Skeletal muscle tissue (tissue), 3 donors: ENCODE measurements at regions not wholly inside any gene's neighbourhood (a gene's known extent, or its start where the extent isn't known, plus 50 kb on each side); places are given as distances from the start of the nearest gene placed in this dataset.

Experiments
- H3K27ac ChIP-seq: one replicate; pipeline ENCODE4 v1.7.0; 2013; ENCODE audit warnings: mild to moderate bottlenecking, low read depth, low read length, inconsistent platforms
- H3K27me3 ChIP-seq, 3 donors: one replicate each; pipeline ENCODE4 v1.7.0; 2013; ENCODE audit warnings: low read length in 3 of 3; ENCODE audit not compliant: control insufficient read depth in 3 of 3, insufficient read depth in 3 of 3
- H3K36me3 ChIP-seq, 3 donors: one replicate each; pipeline ENCODE4 v1.7.0; 2013; ENCODE audit warnings: low read length in 3 of 3; ENCODE audit not compliant: control insufficient read depth in 3 of 3, insufficient read depth in 3 of 3
- H3K4me1 ChIP-seq, 3 donors: one replicate each; pipeline ENCODE4 v1.7.0; 2013; ENCODE audit warnings: low read length in 3 of 3, mild to moderate bottlenecking in 3 of 3; ENCODE audit not compliant: control insufficient read depth in 3 of 3, insufficient read depth in 3 of 3
- H3K4me3 ChIP-seq, 3 donors: one replicate each; pipeline ENCODE4 v1.7.0; 2013; ENCODE audit warnings: low read length in 3 of 3
- H3K9ac ChIP-seq, 3 donors: one replicate each; pipeline ENCODE4 v1.7.0; 2013; ENCODE audit warnings: low read length in 3 of 3, mild to moderate bottlenecking in 3 of 3, moderate library complexity in 2 of 3, low read depth in 1 of 3
- H3K9me3 ChIP-seq, 3 donors: one replicate each; pipeline ENCODE4 v1.7.0; 2013; ENCODE audit warnings: low read length in 3 of 3; ENCODE audit not compliant: control insufficient read depth in 3 of 3
- donor health status: Osteomylitis.

DNA sequence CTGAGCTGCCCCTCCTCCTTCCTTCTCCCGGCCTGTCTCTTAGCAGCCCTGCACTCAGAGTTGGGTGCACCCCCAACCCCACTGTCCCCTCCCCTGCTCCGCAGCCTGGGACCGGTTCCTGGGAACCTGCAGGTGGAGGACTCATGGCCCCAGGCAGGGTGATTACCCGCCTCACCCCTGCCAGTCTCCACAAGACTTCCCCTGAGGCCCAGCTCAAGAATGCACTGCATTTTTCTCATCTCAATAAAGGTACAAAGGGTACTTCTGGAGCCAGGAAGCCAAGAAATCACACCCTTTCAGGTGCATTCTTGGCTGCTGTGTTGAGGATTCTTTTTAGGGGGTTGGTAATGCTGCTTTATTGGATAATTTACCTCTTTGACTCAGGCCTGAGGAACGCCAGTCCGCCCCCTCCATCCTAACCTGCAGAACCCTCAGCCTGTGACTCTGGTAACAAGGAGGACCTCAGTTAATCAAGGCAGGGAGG lies 126.3 kb upstream of the TMPRSS2 start:
- H3K4me3 ChIP-seq = no peak overlapping the region
- no peaks in the 10 kb centered on the region for H3K4me1 ChIP-seq
- no peaks in the 10 kb centered on the region for H3K36me3 ChIP-seq
- no peak overlapping the region for H3K27ac ChIP-seq
- no peak overlapping the region for H3K9ac ChIP-seq
- peaks cover 0 to 4% (median 2%) of the 10 kb centered on the region in 3 donors for H3K27me3 ChIP-seq
- no peaks in the 10 kb centered on the region for H3K9me3 ChIP-seq

DNA sequence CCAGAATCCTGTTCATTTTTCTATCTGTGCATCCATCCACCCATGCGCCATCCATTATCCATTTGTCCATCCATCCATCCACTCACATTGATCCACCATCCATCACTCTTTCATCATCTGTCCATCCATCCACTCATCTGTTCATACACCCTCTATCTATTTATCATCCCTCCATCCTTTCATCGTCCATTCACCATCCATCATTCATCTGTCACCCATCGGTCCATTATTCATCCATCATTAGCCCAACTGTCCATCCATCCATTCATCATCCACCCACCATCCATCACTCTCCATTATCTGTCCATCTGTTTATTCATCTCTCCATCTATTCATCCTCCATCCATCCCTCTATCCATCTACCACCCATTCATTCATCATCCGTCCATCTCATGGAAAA lies 125.7 kb upstream of the TMPRSS2 start:
- Histone ChIP-seq H3K4me1 (no peaks in the 10 kb centered on the region), H3K36me3 (no peaks in the 10 kb centered on the region), H3K27me3 (peaks cover 0 to 4% (median 2%) of the 10 kb centered on the region in 3 donors), H3K9ac (no peak overlapping the region), H3K9me3 (no peaks in the 10 kb centered on the region), H3K4me3 (no peak overlapping the region), H3K27ac (no peak overlapping the region)

DNA sequence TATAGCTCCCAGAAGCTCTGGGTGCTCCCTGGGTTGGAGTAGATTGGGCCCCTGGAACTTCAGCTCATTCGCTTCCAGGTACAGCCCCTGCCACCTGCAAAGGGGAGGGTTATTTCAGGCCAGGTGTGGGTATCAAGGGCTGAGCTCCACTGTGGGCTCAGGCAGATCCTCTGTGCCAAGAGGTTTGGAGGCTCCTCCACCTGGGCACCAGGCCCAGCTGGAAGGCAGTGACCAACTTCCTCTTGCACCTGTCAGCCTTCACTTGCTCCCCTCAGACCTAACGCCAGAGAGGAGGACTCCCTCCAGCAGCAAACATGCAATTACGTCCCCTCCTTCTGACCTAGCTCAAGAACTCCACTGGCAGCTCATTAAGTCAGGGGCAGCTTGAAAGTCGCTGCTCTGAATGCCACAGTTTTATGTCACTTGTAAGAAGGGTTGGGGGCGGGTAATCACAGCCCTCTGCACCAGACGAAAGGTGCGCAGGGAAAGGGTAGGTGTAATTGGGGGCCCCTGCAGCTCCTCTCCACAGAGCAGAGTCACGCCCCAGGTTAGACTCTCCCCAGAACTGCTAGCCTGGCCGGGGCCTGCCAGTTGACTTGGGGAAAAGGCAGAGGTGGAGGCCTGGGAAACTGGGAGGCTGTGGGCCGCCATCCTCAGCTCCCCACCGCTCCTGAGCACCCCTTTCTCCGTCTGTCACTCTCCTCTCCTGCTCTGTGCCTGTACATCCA lies 125.0 kb upstream of the TMPRSS2 start:
- Histone ChIP-seq H3K36me3 (no peaks in the 10 kb centered on the region), H3K9ac (no peak overlapping the region), H3K27ac (no peak overlapping the region), H3K4me3 (no peak overlapping the region), H3K9me3 (no peaks in the 10 kb centered on the region), H3K27me3 (peaks cover 0 to 4% (median 2%) of the 10 kb centered on the region in 3 donors), H3K4me1 (no peaks in the 10 kb centered on the region)

DNA sequence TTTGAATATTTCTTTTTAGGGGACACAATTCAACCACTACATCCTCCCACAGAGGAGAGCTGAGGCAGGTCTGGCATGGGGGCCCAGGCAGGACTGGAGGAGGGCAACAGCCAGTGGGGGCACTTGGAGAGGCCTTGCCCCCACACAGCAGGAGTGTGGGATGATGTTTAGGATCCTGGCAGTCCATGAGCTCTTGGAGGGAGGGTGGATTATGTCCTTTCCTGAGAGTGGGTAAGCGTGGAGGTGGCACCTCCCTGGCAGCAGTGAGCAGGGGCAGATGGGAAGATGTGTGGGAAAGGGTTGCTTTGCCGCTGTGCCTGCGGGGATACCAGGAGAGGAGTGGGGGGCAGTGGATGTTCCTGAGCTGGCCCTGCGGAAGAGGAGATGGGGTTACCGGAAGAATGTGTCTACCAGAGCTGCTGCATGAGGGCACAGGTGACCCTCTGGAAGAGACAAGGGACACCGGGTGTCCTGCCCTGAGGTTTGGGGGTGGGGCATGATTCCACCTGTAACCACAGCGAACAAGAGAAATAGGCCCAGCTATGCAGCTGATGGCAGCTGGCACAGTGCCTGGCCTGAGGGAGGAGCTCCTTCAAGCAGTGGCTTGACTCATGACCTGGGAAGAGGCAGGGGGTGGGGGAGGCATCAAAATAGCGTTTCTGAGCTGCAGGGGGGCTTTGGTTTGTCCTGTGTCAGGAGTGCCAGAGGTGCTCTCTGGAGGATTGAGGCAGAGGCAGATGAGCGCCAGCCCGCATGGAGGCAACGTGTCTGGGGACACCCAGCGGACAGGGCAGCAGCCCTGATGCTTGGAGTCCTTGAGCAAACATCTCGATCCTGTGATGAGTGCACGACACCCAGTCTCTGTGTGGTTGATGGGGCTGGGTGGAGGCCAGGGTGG lies 123.9 kb upstream of the TMPRSS2 start:
- H3K27me3 ChIP-seq = peaks cover 0 to 2% (median under 1%) of the 10 kb centered on the region in 3 donors
- H3K4me1 ChIP-seq = no peaks in the 10 kb centered on the region
- no peak overlapping the region for H3K27ac ChIP-seq
- H3K36me3 ChIP-seq = no peaks in the 10 kb centered on the region
- H3K4me3 ChIP-seq = no peak overlapping the region
- no peaks in the 10 kb centered on the region for H3K9me3 ChIP-seq
- H3K9ac ChIP-seq = no peak overlapping the region

DNA sequence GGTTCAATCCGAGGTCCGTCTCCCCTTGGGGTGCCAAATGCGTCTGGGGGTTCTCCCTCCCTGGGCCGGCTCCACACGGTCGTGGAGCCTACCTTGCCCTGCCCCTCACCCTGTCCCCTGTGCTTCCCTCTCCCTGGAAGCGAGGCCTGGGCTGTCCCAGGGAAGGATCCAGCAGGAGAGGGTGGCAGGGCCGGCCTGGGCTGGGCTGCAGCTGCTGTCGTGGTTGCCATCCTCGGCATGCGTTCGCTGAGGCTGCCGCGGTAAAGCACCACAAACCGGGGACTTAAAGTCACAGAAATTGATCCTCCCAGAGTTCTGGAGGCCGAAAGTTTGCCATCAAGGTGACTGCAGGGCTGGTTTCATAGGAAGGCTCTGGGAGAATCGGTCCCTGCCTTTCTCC lies 123.0 kb upstream of the TMPRSS2 start:
- Histone ChIP-seq H3K27ac (no peak overlapping the region), H3K9me3 (no peaks in the 10 kb centered on the region), H3K4me1 (no peaks in the 10 kb centered on the region), H3K36me3 (no peaks in the 10 kb centered on the region), H3K9ac (no peak overlapping the region), H3K27me3 (peaks cover under 1 to 4% (median 2%) of the 10 kb centered on the region in 3 donors), H3K4me3 (no peak overlapping the region)

DNA sequence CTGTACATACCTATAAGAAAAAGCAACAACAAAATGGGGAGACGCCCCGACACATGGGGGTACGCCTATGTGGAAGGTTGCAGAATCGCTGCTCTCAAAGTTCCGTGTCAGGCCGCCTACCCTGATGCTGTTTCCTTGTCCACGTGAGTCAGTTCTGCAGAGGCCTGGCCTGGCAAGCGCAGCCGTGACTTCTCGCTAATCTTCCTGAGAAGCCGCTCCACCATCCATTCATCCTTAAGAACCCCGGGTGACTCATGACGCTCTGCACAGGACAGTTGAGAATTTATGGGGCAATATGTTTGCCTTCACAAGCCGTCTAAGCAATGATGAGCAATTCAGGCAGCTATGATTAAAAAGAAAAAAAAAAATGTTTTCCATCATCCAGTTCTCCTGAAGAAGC lies 122.3 kb upstream of the TMPRSS2 start:
- Histone ChIP-seq H3K36me3 (no peaks in the 10 kb centered on the region), H3K4me1 (no peaks in the 10 kb centered on the region), H3K27me3 (peaks cover 4 to 7% (median 6%) of the 10 kb centered on the region in 3 donors), H3K9me3 (no peaks in the 10 kb centered on the region), H3K27ac (no peak overlapping the region), H3K9ac (no peak overlapping the region), H3K4me3 (no peak overlapping the region)

DNA sequence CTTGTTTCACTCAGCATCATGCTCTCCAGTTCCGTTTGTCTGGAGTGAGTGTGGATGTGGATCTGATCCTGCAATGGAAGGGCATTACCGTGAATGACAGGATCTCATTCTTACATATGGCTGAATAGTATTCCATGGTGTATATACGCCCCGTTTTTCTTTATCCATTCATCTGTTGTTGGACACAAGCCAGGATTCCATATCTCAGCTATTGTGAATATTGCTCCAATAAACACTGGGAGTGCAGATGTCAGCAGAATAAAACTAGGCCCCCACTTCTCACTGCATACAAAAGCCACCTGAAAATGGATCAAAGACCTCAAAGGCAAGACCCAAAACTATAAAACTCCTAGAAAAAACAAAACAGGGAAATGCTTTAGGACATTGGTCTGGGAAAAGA lies 120.3 kb upstream of the TMPRSS2 start:
- Histone ChIP-seq H3K4me1 (no peaks in the 10 kb centered on the region), H3K27me3 (peaks cover 6 to 9% (median 6%) of the 10 kb centered on the region in 3 donors), H3K9ac (no peak overlapping the region), H3K9me3 (no peaks in the 10 kb centered on the region), H3K4me3 (no peak overlapping the region), H3K36me3 (no peaks in the 10 kb centered on the region), H3K27ac (no peak overlapping the region)

DNA sequence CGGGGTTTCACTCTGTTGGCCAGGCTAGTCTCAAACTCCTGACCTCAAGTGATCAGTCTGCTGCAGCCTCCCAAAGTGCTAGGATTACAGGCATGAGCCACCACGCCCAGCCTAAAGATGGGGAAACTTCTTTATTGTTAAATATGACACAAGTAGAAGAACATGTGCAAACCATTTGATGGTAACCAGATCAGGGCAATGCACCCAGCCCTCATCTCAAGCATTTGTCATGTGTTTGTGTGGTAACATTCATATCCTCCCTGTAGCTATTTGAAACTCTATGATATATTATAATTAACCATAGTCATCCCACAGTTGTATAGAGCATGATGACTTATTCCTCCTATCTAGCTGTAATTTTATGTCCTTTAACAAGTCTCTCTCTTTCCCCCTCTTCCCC lies 119.5 kb upstream of the TMPRSS2 start:
- Histone ChIP-seq H3K36me3 (no peaks in the 10 kb centered on the region), H3K9ac (no peak overlapping the region), H3K4me1 (no peaks in the 10 kb centered on the region), H3K27ac (no peak overlapping the region), H3K27me3 (peaks cover 6 to 11% (median 10%) of the 10 kb centered on the region in 3 donors), H3K9me3 (no peaks in the 10 kb centered on the region), H3K4me3 (no peak overlapping the region)

DNA sequence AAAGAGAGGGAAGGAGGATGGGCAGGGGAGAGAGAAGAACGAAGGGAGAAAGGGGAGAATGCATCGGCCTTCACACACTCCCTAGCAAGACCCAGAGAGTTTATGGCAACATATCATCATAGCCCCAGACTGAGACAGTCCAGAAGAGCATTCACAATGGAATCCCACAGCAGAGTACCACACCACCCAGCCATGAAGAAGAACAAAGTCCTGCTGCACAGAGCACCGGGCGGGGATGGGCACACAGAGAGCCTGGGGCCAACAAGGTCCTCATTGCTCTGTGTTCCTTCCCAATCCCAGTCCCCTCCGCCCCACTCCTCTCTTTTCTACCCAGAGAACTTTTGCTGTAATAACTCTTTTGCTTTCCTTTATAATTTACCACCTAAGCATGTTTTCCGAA lies 118.1 kb upstream of the TMPRSS2 start:
- Histone ChIP-seq H3K36me3 (no peaks in the 10 kb centered on the region), H3K4me3 (no peak overlapping the region), H3K27ac (no peak overlapping the region), H3K27me3 (peaks cover 6 to 13% (median 11%) of the 10 kb centered on the region in 3 donors), H3K9me3 (no peaks in the 10 kb centered on the region), H3K9ac (no peak overlapping the region), H3K4me1 (no peaks in the 10 kb centered on the region)

DNA sequence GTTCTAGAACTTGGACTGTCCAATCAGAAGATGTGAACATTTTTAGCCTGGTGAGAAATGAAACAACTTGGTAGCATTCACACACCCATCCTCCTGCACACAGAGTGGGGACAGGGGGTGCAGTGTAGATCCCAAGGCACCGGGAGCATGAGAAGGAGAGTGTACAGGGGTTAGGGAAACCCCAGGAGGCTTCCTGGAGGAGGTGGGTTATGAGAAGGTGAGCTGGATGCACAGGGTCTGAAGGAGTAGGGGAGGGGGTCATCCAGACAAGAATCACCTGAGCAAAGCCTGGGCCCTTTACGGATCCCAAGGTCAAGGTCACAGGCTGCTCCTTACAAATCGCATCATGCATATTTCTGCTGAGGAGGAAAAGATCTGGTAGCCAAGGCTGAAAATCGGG lies 117.5 kb upstream of the TMPRSS2 start:
- H3K27me3 ChIP-seq = peaks cover 6 to 14% (median 13%) of the 10 kb centered on the region in 3 donors
- H3K9me3 ChIP-seq = no peaks in the 10 kb centered on the region
- H3K4me3 ChIP-seq = no peak overlapping the region
- no peaks in the 10 kb centered on the region for H3K36me3 ChIP-seq
- no peak overlapping the region for H3K27ac ChIP-seq
- H3K9ac ChIP-seq = no peak overlapping the region
- no peaks in the 10 kb centered on the region for H3K4me1 ChIP-seq
